NCI-H226 (cell line): ENCODE measurements at regions not wholly inside any gene's neighbourhood (a gene's known extent, or its start where the extent isn't known, plus 50 kb on each side); places are given as distances from the start of the nearest gene placed in this dataset.
"Not testable (repeated sequence)": the region's sequence is repeated elsewhere in the genome, so short reads cannot be mapped to it uniquely, and the experiment has no call there.

ENCODE experiments used
- DNase-seq: peaks from one replicate; pipeline ENCODE4 v3.0.0-alpha.2; 2015

GRCh38 chr6:11450037-11450436, 87.5 kb upstream of the TMEM170B start:
- no peak for DNase-seq

GRCh38 chr6:11449408-11449807, 88.1 kb upstream of the TMEM170B start:
- no peak for DNase-seq

- no peak for DNase-seq
Observed at GRCh38 chr6:11448038-11448437, 89.5 kb upstream of the TMEM170B start.

DNA sequence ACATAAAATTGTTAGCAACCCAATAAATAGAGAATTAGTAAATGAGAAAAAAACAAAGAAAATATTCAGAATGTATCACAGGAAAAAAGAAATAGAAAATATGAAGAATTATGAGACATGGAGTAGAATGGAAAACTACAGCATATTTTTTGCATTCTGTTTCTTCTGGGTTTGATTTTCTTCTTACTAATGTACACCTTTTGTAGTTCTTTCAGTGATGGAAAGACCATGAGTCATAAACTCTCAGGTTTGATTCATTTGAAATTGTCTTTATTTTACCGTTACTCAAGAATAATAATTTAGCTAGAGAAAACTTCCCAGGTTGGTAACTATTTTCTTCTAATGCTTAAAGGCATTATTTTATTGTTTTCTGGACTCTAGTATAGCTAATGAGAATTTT, 90.3 kb upstream of the TMEM170B start:
- DNase-seq, result no peak

GRCh38 chr6:11445146-11445545, 92.4 kb upstream of the TMEM170B start:
- no peak for DNase-seq

GRCh38 chr6:11443125-11443524, 94.4 kb upstream of the TMEM170B start:
- DNase-seq, result not testable (repeated sequence)

GRCh38 chr6:11442495-11442894, 95.1 kb upstream of the TMEM170B start:
- DNase-seq, result no peak

DNA sequence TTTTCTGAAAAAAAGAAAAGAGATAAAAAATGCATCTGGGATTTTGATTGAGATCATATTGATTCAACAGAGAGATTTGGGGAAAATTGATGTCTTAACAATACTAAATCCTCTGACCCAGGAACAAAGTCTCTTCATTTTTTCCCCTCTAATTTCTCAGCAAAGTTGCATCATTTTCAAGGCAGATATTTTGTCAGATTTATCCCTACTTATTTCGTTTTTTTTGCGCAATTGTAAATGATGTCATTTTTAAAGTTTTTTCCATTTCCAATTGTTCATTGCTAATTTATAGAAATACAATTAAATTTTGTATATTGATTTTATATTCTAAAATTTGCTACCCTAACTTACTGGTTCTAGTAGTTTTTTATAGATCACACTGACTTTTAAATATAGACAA, 97.7 kb upstream of the TMEM170B start:
- no peak for DNase-seq

DNA sequence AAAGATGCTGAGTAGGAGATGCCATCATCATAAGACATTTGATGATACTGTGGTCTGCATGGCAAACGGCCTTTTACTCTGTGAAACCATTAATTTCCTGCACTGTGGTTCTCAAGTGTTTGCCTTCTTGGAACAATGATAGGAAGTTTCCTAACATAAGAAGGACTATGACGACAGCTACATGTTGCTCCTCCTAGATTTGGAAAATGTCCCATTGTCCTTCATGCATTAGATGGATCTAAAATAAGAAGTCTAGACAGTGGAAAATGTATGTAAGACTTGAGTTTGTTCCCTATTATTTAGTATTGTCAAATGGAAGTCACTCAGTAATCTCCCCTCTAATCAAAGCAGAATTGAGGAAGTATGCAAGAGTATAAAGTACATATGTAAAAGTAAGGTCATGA, 98.5 kb upstream of the TMEM170B start:
- DNase-seq, result no peak

DNA sequence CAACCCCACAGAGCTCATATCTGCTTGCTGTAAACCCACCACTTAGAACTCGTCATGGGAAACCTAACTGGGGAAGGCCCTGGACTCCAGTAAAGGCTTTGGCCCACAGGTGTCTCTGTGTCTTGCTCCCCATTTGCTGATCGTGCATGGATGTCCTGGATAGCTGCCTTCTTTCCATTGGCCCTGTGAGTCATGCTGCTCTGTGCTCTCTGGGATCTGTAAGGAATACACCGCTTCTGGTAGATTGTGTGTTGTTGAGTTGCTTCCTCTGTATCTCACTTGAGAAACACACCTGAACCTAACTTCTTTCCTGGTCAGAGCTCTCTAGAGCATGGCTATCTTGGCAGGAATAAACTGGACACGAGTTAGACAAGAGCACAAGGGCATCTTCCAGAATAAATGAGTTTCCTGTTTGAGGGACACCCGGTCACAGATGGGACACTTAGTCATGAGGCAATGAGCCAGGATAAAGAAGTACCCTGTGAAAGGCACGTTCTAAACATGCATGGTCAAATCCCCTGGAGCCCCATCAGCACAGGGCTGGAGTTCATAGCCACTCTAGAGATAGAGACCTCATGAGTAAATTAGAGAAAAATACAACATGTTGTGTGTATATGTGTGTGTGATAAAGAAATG, 99.6 kb upstream of the TMEM170B start:
- DNase-seq, result no peak

DNA sequence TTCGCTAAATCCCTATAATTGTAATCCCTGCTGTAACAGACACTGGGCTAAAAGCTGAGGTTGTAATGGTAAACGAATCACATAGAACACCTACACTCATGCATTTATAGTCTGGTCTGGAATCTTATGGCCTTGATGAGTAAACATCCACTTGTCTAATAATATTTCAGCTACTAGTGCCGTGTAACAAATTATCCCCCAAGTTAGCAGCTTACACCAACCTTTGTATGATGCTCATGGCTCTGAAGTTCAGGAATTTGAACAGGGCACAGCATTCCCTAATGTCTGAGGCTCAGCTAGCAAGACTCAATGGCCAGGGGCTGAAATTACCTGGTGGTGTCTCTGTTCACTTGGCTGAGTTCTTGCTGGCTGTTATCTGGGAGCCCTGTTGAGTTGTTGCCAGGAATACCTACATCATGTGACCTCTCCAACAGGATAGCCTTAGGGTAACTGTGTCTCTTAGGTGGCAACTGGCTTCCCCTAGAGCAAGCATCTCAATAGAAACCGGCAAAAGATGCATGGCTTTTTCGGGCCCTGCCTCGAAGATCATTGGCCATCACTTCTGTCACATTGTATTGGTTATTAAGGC, 100.9 kb upstream of the TMEM170B start:
- DNase-seq, result no peak

DNA sequence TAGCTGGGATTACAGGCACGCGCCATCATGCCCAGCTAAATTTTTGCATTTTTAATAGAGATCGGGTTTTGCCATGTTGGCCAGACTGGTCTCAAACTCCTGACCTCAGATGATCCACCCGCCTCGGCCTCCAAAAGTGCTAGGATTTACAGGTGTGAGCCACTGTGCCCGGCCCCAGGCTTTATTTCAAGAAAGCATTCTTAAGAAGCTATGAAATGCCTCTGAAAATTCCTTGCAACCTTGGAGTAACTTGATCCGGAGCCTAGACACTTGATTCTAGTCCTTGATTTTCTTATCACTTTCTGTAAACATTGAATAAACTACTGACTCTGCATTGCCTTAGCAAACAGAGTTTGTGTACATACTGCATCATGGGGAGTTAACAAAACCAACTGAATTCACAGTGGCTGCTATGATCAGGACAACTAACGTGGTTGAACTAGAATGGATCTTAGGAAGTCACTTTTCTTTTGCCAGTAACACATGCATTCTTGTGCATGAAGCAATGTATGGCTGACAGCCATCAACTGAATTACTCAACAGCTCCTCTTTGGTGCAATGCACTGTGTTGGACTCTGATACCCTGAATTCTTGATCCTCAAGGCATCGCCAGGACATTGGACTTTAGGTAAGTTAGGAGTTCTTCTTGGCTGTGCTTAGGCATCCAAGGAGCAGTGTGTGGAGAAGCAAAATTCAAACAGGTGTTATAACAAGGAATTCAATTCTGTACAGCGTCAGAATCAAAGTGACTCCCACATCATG, 102.8 kb upstream of the TMEM170B start:
- peak; percentile 79 for DNase-seq

- DNase-seq, result no peak
Observed at GRCh38 chr6:11433860-11434259, 103.7 kb upstream of the TMEM170B start.

DNA sequence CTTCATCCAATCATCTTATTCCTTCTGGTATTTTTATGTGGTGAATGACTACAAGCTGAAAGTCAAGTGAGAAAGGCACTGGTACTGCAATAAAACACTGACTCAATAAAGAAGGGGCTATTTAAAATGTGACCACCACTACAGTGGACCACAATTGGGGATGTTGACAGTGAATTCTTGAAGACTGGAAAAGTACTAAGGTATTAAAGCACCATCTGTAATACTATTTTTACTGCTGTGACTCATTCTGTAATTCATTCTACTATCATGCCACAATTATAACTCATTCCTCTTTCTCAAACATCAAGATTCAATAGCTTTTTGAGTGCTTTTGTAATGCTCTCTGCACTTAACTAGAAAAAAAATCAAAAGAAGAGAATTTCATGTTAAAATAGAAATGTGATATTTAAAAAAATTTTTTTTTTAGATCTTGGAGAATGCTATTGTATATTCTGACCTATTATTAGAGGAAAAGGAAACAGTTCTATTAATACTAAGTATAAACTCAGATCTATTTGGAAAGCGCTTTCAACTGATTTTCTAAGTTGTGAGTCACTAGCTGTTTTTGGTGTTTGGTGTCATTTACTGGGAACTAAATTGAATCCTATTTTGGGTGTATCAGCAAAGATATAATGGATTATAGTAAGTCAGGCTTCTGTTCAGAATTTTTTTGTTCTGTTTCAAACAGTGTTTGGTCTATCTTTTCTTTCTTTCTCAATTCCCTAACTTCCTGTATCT, 104.7 kb upstream of the TMEM170B start:
- peak; percentile 36 for DNase-seq

GRCh38 chr6:11432091-11432490, 105.5 kb upstream of the TMEM170B start:
- no peak for DNase-seq

- no peak for DNase-seq
Observed at GRCh38 chr6:11431455-11431937, 106.1 kb upstream of the TMEM170B start.

- DNase-seq, result no peak
Observed at GRCh38 chr6:11430036-11430435, 107.5 kb upstream of the TMEM170B start.

DNA sequence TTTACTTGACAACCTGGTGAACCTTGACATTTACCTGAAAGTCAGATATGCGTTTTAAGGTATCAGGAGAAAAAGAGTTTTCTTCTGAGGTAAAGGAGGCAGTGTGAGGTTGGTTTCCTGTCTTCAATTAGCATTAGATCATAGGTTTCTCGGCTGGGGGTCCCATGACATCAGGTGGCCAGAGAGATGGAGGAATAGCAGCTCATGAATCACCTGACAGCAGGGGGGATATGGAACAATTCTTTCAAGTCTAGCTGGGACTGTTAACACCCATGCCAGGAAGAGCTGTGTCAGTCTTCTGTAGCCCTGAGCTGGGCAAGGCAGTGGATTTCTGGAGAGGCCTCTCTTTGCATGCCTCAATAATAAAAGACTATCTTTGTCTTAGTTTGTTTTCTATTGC, 108.0 kb upstream of the TMEM170B start:
- no peak for DNase-seq

DNA sequence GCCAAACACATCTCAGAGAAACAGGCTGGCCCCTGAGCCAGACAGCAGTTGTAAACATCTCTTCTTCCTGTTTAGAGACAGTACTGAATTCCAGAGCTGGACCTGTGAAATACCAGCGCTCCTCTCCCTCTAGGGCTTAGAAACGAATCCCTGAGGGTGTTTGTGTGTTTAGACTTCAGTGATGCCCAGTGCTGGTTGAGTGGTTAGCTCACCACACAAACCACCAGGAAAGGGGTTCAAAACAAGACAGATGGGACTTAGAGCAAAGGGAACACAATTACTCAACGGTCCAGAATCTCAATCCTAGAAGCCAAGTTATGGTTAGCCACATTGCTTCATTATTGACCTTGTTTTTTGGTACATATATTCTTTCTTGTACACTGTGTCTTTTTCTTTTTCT, 108.7 kb upstream of the TMEM170B start:
- peak; percentile 68 for DNase-seq

DNA sequence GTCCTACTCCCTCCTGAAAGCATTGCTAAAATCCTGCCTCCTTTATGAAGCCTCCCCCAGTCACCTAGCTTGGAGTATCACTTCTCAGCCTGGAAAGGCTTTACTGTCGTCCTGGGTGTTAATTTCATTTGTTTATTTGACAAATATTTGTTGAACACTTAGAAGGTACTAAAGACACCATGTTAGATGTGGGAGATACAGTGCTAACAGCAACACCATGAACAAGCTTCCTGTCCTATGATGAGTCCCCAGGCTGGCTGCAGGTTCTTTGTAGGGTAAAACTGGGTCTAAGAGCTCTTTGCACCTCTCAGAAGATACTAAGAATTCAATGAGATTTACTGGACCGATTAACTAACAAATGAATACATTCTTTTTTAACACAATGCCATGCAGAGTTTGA, 109.2 kb upstream of the TMEM170B start:
- no peak for DNase-seq

DNA sequence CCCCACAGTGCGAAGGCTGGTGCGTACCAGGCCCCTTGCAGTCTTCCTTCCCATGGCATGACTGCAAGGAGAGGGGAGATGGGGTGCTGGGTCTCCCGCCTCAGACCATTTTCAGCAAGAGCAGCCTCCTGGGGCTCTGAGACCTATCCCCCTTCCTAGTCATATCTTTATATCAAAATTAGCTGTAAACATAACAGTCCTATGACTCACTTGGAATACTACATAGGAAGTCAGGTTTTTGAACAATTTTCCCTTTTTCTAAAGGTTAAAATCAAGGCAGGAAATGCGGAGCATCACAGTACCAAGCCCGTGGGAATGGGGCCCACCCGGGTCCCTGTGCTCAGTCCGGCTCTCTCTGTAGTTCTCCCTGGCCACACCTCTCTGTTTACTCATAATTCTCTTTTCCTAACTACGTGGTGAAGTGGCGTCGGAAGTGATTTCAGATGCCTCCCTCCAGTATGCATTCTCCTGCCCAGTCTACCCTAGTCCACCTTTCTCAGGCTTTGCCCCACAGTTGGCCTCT, 109.8 kb upstream of the TMEM170B start:
- no peak for DNase-seq

GRCh38 chr6:11427091-11427722, 110.3 kb upstream of the TMEM170B start:
- DNase-seq, result no peak

GRCh38 chr6:11426571-11426970, 111.0 kb upstream of the TMEM170B start:
- peak; percentile 22 for DNase-seq
